8988T (cell line): ENCODE measurements at regions not wholly inside any gene's neighbourhood (a gene's known extent, or its start where the extent isn't known, plus 50 kb on each side); places are given as distances from the start of the nearest gene placed in this dataset.

Source experiments
- DNase-seq: peaks from one replicate; pipeline ENCODE4 v3.0.0; 2011

- DNase-seq, result no peak
Measured at GRCh38 chr17:73724990-73725389, 80.7 kb upstream of the SDK2 start.

DNA sequence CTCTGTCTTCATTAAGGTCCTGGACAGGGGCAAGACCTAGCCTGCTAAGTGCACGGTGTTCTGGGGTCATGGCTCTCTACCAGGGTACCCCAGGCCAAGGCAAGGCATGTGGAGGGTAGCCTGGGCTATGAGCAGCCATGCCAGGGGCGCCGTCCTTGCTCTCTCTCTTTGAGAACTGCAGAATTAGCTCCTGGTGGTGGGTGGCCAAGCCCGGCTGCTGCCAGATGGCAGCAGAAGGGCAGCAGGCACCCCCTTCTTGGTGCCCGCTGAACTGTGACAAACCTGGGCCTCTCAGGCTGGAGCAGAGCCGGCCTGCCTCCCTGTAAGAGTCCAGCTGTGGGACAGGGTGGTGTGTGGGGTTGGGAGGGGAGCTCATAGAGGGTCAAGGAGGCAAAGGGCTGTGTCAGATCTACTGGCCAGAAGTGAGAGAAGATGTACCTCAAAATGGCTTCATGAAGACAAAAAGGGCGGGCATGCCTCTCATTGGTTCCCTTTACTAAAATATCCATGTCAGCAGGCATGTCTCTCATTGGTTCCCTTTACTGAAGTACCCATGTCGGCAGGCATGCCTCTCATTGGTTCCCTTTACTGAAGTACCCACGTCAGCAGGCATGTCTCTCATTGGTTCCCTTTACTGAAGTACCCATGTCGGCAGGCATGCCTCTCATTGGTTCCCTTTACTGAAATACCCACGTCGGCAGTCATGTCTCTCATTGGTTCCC is 81.7 kb upstream of the SDK2 start:
- no peak for DNase-seq

GRCh38 chr17:73727941-73728340 is 83.7 kb upstream of the SDK2 start:
- no peak for DNase-seq

DNA sequence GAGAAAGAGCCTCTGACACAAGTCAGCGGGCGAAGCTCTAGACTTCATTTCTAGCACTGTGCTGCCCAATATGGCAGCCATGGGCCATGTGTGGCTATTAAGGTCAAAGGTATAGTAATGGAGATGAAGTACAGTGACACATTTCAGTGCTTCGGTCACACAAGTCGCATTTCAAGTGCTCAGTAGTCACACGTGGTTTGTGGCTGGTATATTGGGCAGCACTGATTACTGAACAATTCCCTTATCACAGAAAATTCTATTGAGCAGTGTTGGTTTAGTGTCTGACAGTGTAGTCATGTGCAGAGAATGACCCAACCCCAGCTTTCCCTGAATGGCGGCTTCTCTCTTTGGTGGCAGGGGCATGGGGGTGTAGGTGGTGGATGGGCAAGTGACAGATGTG is 84.9 kb upstream of the SDK2 start:
- DNase-seq, result no peak

DNA sequence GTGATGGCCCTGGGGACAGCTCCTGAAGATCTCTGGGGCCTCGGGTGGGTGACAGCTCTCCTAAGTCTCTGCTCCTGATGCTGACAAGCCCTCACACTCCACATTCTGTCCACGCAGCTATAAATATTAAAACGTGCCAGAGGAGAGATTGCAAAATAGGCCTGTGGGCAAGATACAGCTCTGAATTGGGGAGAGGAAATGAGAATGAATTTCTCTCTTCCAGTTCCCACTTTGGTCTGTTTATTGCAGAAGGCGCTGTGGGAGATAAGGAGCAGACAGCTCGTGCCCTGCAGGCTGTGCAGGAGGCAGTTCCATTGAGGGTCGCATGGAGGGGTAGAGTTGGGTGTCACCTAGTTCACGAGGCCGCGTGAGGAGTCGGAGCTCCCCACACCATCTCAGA is 87.5 kb upstream of the SDK2 start:
- no peak for DNase-seq

DNA sequence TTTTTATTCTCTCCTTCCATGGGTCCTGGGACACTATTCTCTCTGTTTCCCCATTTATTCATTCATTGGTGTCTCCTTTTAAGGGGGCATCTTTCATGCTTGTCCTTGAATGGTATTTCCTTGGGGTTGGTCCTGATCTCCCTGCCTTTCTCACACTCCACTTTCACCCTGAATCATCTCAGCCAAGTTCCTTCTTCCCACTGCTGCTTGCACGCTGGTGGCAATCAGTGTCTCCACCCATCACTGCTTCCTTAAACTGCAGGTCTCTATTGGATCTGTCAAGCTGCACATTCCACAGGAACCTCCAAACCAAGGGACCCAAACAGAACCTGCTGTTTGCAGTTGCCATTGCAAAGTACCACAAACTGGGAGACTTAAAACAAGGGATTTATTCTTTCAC is 89.3 kb upstream of the SDK2 start:
- no peak for DNase-seq

GRCh38 chr17:73735245-73735644 is 91.0 kb upstream of the SDK2 start:
- no peak for DNase-seq

DNA sequence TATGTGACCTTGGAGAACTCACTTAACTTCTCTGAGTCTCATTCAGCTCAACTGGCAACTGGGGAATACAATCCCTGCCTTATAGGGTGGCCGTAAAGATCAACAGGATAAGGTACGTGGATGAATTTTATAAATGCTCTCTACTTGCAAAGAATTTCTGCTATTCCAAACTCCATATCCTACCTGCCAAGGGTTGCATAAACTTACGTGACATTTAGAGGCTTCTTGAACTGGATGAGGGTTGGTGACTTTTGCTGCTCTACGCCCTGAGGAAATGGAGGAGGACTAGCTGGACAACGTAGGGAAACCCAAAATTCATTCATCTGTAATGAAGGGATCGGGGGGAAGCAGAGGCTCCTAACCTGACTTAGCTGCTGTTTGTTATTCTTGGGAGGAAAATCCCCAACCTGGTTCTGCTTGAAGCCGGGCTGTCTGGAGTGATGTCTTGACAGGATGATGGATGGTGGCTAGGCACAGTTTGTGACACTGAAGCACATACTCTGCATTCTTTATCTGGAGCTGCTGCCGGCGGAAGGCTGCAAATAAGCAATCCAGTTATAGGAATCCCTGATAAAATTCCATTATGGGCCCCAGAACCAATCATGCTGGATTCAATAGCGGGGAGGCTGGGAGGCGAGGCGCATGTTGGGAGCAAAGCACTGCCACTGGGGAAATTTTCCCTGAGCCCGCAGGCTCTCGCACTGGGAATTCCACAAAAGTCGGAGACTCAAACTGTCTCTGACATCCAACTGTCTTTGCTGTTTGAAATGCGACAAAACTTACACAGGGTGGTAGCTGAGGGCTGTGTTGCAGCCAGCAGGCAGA is 94.7 kb upstream of the SDK2 start:
- no peak for DNase-seq

DNA sequence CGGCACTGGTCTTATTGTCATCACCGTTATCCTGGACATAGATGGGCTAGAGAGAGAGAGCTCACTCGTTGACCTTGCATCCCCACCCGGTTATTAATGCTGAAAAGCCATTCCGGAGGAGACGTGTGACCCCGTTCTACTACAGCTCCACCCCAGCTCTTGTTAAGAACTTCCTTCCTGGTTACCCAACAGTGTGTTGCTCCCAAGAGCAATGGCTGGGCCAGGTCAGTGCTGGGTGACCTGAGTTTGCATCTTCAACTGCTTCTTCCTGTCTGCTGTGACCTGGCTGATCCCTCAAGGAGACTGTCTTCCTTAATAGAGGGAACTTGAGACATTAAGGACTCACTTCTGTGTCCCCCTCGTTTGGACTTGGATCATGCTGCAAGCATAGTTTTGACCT is 96.1 kb upstream of the SDK2 start:
- DNase-seq, result no peak

DNA sequence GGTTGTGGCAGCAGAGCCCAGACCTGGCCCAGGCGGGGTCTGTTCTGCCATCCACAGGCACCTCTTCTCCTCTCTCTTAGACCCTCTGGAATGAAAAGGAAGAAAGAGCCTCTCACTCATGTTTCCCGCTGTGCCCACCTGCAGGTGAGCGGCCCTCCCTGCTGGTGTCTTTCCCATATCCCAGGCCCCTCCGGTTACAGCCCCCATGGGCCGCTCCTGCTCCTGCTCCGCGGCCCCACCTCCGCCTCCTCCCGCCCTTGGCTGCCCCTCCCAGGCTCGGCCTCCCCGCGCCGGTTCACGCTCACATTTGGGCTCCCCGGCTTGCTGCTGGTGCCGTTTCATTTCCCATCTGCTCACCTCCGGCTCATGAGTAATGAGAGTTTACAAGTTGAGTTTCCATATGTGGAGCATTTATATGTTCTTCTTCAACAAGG is 98.7 kb upstream of the SDK2 start:
- no peak for DNase-seq

GRCh38 chr17:73743518-73744201 is 99.4 kb upstream of the SDK2 start:
- DNase-seq, result no peak

DNA sequence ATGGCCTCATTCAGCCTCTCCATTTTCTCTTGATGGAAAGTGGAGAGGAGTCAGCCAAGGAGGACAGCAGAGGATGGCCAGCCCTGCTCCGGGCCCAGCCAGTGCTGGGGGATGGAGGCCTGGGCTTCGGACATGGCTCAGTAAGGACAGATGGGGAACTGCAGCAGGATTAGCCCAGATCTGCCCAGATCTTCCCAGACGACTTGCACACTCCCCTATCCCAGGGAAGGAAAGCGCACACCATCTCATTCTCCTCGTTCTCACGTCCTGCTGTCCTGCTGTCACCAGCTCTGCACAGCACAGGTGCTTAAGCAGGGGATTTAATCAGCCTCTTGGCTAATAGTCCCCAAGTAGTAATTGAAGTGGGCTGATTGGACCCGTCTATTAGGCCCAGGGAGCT is 100.2 kb upstream of the SDK2 start:
- DNase-seq, result no peak

DNA sequence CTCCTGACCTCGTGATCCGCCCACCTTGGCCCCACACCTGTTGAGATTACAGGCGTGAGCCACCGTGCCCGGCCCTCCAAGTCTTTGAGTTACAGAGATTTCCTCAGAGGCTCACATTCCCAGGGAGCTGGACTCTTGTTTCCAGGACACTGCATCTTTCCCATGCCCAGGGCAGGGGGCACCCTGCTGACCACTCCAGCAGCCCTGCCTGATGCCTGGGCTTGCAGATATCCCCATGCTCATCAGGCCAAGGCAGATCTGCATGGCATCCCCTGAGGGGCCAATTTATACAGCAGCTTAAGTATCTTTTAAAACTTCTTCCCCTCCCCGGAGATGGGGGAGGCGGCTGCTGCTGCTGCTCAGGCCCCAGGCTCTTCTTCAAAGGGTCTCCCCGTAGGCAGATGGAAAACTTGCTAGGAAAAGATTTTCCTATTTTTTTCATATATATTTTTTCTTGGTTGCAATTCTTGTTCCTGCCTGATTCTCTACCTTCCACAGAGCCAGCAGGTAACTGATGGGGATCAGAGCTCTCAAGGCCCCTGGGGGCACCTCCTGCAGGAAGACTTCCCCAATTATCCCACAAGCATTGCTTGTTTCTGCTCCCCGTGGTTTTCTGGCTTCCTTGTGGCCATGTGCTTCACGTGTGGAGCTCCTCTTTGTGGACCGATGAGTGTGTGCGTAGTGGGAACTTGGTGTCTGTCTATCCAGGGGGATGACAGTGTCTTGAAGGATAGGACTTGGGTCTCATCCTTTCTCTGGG is 102.2 kb upstream of the SDK2 start:
- DNase-seq, result no peak

- no peak for DNase-seq
Measured at GRCh38 chr17:73747221-73748002, 103.2 kb upstream of the SDK2 start.

DNA sequence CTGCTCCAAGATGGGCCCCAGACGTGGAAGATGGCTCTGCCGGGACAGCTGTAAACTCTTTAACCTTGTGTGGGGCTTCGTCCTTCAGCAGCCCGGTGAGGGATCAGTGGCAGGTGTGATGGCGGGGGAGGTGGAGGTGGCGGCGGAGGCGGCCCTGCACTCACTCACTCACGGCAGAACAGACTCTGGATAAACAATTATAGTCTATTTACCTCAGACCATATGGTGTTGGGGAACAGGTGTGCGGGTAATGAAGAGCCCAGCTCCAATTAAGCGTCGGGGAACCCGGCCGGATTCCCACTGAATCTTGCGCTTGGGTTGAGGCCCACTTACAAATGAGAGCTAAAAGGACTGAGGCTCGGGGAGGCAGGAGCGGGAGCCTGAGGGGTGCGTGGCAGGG is 104.3 kb upstream of the SDK2 start:
- no peak for DNase-seq

GRCh38 chr17:73749337-73749823 is 105.1 kb upstream of the SDK2 start:
- DNase-seq, result no peak

GRCh38 chr17:73749928-73750605 is 105.8 kb upstream of the SDK2 start:
- DNase-seq, result no peak

DNA sequence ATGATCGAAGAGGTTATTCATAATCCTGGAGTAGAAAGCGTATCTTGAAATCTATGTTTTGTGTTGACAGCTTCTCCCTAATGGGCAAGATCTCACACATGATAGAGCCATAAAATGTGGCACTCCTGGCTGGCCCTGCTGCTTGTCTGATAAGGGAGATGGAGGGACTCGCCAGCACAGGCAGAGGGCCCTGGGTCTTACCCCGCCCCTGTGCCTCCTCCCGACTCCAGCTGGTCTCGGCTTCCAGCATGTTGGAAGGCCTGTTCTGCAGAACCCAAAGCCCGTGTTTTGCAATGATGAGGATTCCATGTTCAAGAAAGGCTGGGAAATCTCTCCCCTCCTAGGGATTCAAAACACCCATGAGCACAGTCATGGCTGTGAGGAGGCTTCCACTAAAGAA is 106.7 kb upstream of the SDK2 start:
- no peak for DNase-seq

- no peak for DNase-seq
Measured at GRCh38 chr17:73753751-73754496, 109.7 kb upstream of the SDK2 start.

DNA sequence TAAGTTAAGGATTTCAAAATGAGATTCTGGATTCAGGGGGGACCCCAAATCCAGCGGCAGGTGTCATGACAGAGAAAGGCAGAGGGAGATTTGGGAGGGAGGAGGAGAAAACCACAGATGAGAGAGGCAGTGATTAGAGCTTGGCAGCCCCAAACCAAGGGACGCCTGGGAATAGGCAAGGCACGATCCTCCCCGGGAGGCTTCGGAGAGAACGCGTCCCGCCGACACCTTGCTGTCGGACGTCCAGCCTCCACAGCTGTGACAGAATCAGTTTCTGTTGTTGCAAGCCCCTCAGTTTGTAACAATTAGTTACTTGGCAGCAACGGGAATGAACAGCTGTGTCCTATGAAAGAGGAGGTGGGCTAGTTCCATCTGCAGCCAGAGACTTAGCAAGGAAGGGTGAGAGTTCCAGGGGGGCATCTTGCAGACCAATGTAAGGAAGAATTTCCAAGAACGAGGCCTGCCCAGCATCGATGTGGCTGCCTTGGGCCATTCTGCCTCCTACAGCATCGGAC is 110.7 kb upstream of the SDK2 start:
- DNase-seq, result no peak

DNA sequence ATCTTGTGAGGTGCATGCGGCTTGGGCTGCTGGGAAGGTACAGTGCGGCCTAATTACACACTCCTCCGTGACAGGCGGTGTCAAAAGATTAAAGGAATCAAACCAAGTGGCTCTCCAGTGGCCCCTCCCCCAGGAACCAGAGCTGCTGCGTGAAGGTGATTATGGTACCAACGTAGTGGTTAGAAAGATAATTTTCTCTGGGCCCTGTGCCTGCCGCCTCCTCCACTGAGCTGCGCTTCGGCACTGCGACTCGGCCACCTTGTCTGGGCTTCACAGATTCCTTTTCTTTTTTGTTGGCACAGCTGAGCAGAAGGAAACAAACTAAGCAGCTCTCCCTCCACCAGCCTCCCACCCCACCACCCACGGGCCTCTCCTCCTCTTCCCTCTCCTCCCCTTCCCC is 113.2 kb upstream of the SDK2 start:
- no peak for DNase-seq
